ENCODE measurements at regions not wholly inside any gene's neighbourhood (a gene's known extent, or its start where the extent isn't known, plus 50 kb on each side); places are given as distances from the start of the nearest gene placed in this dataset.

GRCh38 chr18:73835039-73835438 is 312.6 kb downstream of the FBXO15 start:
- TF ChIP-seq EZH2phosphoT487 (IDR thresholded peaks at IDR 0.05; ENCODE audit: low read depth, severe bottlenecking, unreplicated experiment) = no peak
- H4K20me1 ChIP-seq (ENCODE audit: insufficient read depth, poor library complexity, severe bottlenecking) = no peaks in the 10 kb centered on the region
- no peak overlapping the region for H3K4me2 ChIP-seq
- H3K4me1 ChIP-seq (ENCODE audit: insufficient read depth) = no peaks in the 10 kb centered on the region
- no peak for DNase-seq (ENCODE audit: low spot score)
- WGBS (ENCODE audit: low lambda C conversion rate, missing lambda C conversion rate) = 87% methylated on average over 3 of the region's 3 CpGs
- peaks cover 4% of the 10 kb centered on the region for H3K27me3 ChIP-seq
- no peaks in the 10 kb centered on the region for H3K36me3 ChIP-seq (replicated peaks; ENCODE audit: insufficient read depth, low read depth)
- no peaks in the 10 kb centered on the region for H3K9me2 ChIP-seq (replicated peaks; ENCODE audit: insufficient read depth)
- no peaks in the 10 kb centered on the region for H3K79me2 ChIP-seq
- H3K9me3 ChIP-seq (ENCODE audit: low read depth) = no peaks in the 10 kb centered on the region
- H2AFZ ChIP-seq = no peak overlapping the region
- H3K27ac ChIP-seq = no peak overlapping the region
- H3K4me3 ChIP-seq = no peak overlapping the region

- Histone ChIP-seq H3K4me2 (no peak overlapping the region), H3K9me2 (replicated peaks; ENCODE audit: insufficient read depth) (no peaks in the 10 kb centered on the region), H3K27ac (no peak overlapping the region), H3K36me3 (replicated peaks; ENCODE audit: insufficient read depth, low read depth) (no peaks in the 10 kb centered on the region), H3K4me3 (no peak overlapping the region), H3K9me3 (ENCODE audit: low read depth) (no peaks in the 10 kb centered on the region), H3K27me3 (no peaks in the 10 kb centered on the region), H3K4me1 (ENCODE audit: insufficient read depth) (no peaks in the 10 kb centered on the region), H4K20me1 (ENCODE audit: insufficient read depth, poor library complexity, severe bottlenecking) (no peaks in the 10 kb centered on the region), H3K79me2 (no peaks in the 10 kb centered on the region), H2AFZ (no peak overlapping the region)
- TF ChIP-seq, protein P1, sequence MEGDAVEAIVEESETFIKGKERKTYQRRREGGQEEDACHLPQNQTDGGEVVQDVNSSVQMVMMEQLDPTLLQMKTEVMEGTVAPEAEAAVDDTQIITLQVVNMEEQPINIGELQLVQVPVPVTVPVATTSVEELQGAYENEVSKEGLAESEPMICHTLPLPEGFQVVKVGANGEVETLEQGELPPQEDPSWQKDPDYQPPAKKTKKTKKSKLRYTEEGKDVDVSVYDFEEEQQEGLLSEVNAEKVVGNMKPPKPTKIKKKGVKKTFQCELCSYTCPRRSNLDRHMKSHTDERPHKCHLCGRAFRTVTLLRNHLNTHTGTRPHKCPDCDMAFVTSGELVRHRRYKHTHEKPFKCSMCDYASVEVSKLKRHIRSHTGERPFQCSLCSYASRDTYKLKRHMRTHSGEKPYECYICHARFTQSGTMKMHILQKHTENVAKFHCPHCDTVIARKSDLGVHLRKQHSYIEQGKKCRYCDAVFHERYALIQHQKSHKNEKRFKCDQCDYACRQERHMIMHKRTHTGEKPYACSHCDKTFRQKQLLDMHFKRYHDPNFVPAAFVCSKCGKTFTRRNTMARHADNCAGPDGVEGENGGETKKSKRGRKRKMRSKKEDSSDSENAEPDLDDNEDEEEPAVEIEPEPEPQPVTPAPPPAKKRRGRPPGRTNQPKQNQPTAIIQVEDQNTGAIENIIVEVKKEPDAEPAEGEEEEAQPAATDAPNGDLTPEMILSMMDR (IDR thresholded peaks at IDR 0.05; ENCODE audit: poor library complexity) = no peak
- 84% methylated on average over 6 of the region's 6 CpGs for WGBS (ENCODE audit: low lambda C conversion rate, missing lambda C conversion rate)
- DNase-seq (ENCODE audit: low spot score) = no peak
Observed at GRCh38 chr18:73831688-73832087, 315.9 kb downstream of the FBXO15 start.

- Histone ChIP-seq H3K9me3 (ENCODE audit: low read depth) (no peaks in the 10 kb centered on the region), H3K79me2 (no peaks in the 10 kb centered on the region), H3K36me3 (replicated peaks; ENCODE audit: insufficient read depth, low read depth) (no peaks in the 10 kb centered on the region), H3K27me3 (no peaks in the 10 kb centered on the region), H4K20me1 (ENCODE audit: insufficient read depth, poor library complexity, severe bottlenecking) (no peaks in the 10 kb centered on the region), H3K4me3 (no peak overlapping the region), H2AFZ (no peak overlapping the region), H3K4me2 (no peak overlapping the region), H3K27ac (no peak overlapping the region), H3K9me2 (replicated peaks; ENCODE audit: insufficient read depth) (no peaks in the 10 kb centered on the region), H3K4me1 (ENCODE audit: insufficient read depth) (no peaks in the 10 kb centered on the region)
- WGBS (ENCODE audit: low lambda C conversion rate, missing lambda C conversion rate) = 94% methylated on average over 7 of the region's 7 CpGs
- no peak for TF ChIP-seq EZH2 (IDR thresholded peaks at IDR 0.05; ENCODE audit: borderline replicate concordance)
- no peak for TF ChIP-seq EZH2phosphoT487 (IDR thresholded peaks at IDR 0.05; ENCODE audit: low read depth, severe bottlenecking, unreplicated experiment)
- TF ChIP-seq, protein P1 (IDR thresholded peaks at IDR 0.05; ENCODE audit: poor library complexity) = no peak
- no peak for DNase-seq (ENCODE audit: low spot score)
Observed at GRCh38 chr18:73829146-73829545, 318.5 kb downstream of the FBXO15 start.

DNA sequence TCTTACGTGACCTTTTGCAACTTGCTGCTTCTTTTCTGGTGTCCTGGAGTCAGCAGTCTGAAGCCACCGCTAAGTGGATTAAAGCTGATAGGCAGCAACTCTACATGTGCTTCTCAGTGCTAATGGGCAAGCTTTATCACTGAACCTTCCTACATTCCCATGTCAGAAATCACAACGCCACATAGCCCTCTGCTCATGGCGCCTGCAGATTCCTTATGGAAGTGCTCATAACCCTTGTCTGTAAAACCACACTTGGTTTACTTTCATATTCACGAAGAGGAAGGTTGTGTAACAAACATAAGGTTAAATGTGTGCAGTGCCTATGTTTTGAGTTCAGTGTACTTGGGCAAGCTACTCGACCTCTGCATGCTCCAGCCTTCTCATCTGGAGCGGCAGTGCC is 319.8 kb downstream of the FBXO15 start:
- no peak overlapping the region for H2AFZ ChIP-seq
- H3K9me3 ChIP-seq (ENCODE audit: low read depth) = no peaks in the 10 kb centered on the region
- no peak overlapping the region for H3K4me2 ChIP-seq
- WGBS (ENCODE audit: low lambda C conversion rate, missing lambda C conversion rate) = 89% methylated on average over 7 of the region's 7 CpGs
- no peaks in the 10 kb centered on the region for H3K4me1 ChIP-seq (ENCODE audit: insufficient read depth)
- no peak for TF ChIP-seq EZH2 (IDR thresholded peaks at IDR 0.05; ENCODE audit: borderline replicate concordance)
- TF ChIP-seq, protein P1 (IDR thresholded peaks at IDR 0.05; ENCODE audit: poor library complexity) = no peak
- no peak for TF ChIP-seq EZH2phosphoT487 (IDR thresholded peaks at IDR 0.05; ENCODE audit: low read depth, severe bottlenecking, unreplicated experiment)
- no peaks in the 10 kb centered on the region for H4K20me1 ChIP-seq (ENCODE audit: insufficient read depth, poor library complexity, severe bottlenecking)
- no peaks in the 10 kb centered on the region for H3K9me2 ChIP-seq (replicated peaks; ENCODE audit: insufficient read depth)
- H3K79me2 ChIP-seq = no peaks in the 10 kb centered on the region
- no peaks in the 10 kb centered on the region for H3K36me3 ChIP-seq (replicated peaks; ENCODE audit: insufficient read depth, low read depth)
- H3K27me3 ChIP-seq = no peaks in the 10 kb centered on the region
- H3K4me3 ChIP-seq = no peak overlapping the region
- DNase-seq (ENCODE audit: low spot score) = no peak
- no peak overlapping the region for H3K27ac ChIP-seq

All from hepatocyte (in vitro differentiated cells).